Kasumi-1 (cell line): ENCODE measurements at regions not wholly inside any gene's neighbourhood (a gene's known extent, or its start where the extent isn't known, plus 50 kb on each side); places are given as distances from the start of the nearest gene placed in this dataset.
A peak's percentile ranks its signal among the peaks of the same experiment; 100 is the strongest.
"Not testable (repeated sequence)": the region's sequence is repeated elsewhere in the genome, so short reads cannot be mapped to it uniquely, and the experiment has no call there.

Source experiments
- DNase-seq, 2 experiments: peaks; one replicate each; lab custom pipeline; 2025; lab: John Stamatoyannopoulos, UW

DNA sequence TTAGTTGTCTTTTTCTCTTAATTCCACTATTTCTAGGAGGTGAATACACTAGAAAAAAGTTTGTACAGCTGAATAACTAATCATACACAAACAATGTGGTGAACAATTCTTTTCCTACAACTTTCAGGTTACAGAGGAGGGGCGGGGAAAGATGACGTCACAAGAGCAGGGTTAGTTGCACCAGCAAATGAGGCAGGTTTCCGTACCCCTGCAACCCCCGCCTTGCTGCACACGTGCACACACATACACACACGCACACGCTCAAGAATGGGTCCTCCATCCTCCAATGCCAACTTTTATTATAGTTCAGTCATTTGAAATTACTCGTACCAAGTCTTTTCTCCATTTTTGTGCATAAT, 122.8 kb downstream of the ARL4C start:
- DNase-seq: no peak

GRCh38 chr2:234373481-234374149, 123.3 kb downstream of the ARL4C start:
- DNase-seq: no peak

DNA sequence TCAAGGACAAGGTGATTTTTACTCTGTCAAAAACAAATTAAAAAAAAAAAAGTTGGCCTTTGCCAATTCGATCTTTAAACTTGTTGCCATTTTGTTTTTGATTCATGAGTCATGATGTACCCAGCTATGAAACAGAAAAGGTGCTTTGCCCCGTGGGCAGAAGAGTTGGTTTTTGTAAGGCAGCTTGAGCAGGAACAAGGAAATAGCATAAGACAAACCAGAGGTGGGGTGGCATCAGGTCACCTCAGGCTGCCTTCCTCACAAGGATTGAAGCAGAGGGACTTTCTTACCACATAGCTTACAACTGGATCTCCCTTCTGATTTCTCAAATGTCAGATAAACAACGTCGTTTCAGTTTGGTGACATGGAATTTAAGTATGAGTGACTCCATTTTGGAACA, 123.8 kb downstream of the ARL4C start:
- DNase-seq: no peak

GRCh38 chr2:234372506-234372905, 124.4 kb downstream of the ARL4C start:
- no peak for DNase-seq

GRCh38 chr2:234368861-234369261, 128.0 kb downstream of the ARL4C start:
- DNase-seq: no peak

DNA sequence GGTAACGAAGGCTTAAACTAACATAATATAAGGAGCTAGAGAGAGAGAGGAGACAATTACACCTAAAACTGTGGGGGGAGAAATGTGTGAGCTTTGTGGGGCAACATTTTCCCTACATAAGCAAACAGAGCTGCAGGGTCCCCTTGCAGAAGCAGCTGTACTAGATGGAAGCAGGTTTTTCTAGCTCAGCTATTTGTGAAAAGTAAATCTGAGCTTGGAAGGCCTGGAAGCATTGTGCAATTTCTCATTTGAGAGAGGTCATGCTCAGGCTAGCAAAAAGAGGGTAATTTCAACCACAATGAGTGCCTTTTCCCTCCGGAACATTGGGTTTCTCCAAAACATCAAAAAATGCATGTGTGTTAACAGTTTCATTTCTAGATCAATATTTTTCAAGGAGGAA, 130.0 kb downstream of the ARL4C start:
- no peak for DNase-seq

GRCh38 chr2:234364661-234365060, 132.2 kb downstream of the ARL4C start:
- no peak for DNase-seq

GRCh38 chr2:234363647-234364294, 133.1 kb downstream of the ARL4C start:
- DNase-seq: no peak

GRCh38 chr2:234363011-234363487, 133.8 kb downstream of the ARL4C start:
- DNase-seq: no peak

DNA sequence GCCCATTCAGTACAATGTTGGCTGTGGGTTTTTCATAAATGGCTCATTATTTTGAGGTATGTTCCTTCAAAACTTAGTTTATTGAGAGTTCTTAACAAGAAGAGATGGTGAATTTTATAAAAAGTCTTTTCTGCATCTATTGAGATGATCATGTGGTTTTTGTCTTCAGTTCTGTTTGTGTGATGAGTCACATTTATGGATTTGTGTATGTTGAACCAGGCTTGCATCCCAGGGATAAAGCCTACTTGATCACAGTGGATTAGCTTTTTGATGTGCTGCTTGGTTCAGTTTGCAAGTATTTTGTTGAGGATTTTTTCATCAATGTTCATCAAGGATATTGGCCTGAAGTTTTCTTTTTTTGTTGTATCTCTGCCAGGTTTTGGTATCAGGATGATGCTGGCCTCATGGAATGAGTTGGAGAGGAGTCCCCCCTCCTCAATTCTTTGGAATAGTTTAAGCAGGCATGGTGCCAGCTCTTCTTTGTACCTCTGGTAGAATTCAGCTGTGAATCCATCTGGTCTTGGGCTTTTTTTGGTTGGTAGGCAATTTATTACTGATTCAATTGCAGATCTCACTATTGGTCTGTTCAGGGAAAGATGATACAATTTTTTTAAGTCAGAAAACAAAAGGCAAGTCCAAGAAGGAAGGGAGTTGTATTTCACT, 136.4 kb downstream of the ARL4C start:
- DNase-seq: not testable (repeated sequence)

DNA sequence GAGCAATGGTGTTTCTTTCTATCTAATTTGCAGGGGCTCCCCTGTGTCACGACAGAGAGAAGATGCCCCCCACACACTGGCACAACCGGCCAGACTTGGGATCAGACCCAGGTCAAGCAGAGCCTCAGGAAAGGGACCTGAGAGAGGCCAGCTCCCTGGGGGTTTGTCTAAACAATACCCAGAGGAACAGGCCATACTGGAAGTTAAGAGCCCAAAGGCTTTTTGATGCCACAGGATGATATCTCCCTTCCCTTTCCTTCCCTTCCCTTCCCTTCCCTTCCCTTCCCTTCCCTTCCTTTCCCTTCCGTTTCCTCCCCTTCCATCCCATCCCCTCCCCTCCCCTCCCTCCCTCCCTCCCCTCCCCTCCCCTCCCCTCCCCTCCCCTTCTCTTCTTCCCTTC, 139.2 kb downstream of the ARL4C start:
- no peak for DNase-seq

GRCh38 chr2:234355808-234356365, 141.0 kb downstream of the ARL4C start:
- DNase-seq: no peak

DNA sequence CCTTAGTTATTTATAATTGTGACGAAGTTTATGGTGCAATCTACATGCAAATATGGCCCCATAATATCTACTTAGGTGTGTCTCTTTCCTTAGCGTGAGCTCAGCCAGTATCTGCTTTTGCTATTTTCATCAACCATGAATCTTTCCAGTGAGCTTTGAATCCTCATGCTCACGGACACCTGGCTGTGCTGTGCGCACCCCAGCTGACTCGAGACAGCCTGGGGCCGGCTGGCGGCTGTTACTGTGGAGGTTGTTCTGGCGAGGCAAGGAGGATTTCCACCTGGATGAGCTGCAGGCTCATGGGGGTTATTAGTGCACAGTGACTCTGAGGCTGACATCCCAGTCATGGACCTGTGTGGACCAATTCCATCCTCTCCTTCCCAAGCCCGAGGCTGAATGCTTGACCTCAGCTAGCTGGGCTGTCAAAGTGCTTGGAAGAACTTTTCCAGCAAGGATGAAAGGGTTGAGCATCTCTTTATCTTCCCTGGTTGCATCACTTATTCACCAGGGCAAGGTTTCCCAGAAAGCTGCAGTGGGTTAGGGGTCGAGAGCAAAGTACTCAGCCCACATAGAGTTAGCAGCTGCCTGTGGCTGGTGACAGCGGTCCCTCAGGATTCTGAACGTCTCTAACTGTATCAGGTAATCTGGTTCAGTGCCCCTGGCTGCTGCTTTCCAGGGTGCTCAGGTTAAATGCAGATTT, 141.7 kb downstream of the ARL4C start:
- DNase-seq: no peak

- no peak for DNase-seq
Measured at GRCh38 chr2:234352270-234352669, 144.6 kb downstream of the ARL4C start.

DNA sequence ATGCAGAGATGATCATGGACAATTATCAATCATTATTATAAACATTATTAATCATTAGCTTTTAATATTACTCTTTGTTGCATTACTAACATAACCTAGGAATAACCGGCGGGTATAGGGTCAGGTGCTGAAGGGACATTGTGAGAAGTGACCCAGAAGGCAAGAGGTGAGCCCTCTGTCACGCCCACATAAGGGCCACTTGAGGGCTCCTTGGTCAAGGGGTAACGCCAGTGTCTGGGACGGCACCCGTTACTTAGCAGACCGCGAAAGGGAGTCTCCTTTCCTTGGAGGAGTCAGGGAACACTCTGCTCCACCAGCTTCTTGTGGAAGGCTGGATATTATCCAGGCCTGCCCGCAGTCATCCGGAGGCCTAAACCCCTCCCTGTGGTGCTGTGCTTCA, 145.0 kb downstream of the ARL4C start:
- DNase-seq: not testable (repeated sequence)

DNA sequence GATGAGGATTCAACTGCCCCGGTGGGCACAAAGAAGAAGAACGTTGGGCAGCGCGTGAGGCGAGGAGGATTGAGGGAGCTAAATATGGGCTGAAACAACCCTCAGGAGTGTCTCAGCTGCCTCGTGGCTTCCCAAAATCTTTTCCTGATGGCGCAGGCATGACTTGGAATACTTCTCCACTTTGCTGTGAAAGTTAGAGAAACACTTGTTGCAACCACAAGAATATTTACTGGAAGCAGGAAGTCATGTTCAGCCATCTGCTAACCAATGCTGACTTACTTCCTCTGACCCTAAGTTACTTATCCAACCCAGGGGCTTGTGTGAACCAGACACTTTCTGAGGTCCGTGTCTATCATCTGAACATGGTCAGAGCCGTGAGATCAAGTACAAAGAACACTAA, 148.8 kb downstream of the ARL4C start:
- peak in 1 of 2 experiments; percentile 3 for DNase-seq

GRCh38 chr2:234345921-234346320, 151.0 kb downstream of the ARL4C start:
- no peak for DNase-seq

- no peak for DNase-seq
Measured at GRCh38 chr2:234344012-234344411, 152.9 kb downstream of the ARL4C start.

DNA sequence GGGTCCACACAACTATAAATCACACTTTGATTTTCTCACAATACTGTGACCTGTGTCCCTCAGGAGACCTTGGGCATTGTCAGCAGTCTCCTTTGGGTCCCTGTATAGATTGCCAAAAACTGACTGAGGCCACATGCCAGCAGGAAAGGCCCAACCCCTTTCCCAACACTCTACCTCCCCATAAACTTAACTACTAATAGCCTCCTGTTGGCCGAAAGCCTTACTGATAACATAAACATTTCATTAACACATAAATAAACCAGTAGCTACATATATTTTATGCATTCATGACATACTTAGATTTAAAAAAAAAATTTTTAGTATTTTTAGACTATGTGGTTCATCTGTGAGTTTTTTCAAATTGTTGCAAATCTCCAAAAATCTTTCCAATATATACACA, 153.5 kb downstream of the ARL4C start:
- DNase-seq: no peak

GRCh38 chr2:234341306-234341985, 155.4 kb downstream of the ARL4C start:
- DNase-seq: no peak

- DNase-seq: no peak
Measured at GRCh38 chr2:234339501-234339900, 157.4 kb downstream of the ARL4C start.

DNA sequence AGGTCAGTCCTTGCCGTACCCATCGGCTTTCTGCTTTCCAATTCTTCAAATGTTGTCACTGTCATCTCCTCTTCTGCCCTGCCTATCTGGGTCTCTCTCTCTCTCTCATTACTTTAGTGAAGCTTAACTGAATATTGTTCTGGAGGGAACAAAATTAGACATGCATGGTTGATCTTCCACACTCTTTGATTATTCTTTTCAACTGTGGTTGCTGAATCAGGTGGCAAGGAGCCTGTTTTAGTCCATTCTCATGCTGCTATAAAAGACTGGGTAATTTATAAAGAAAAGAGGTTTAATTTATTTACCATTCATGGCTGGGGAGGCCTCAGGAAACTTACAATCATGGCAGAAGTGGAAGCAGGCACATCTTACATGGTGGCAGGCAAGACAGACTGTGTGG, 157.9 kb downstream of the ARL4C start:
- DNase-seq: no peak
